Ishikawa (cell line): ENCODE measurements at regions not wholly inside any gene's neighbourhood (a gene's known extent, or its start where the extent isn't known, plus 50 kb on each side); places are given as distances from the start of the nearest gene placed in this dataset.

ENCODE experiments used
- CEBPB ChIP-seq: IDR thresholded peaks from 2 replicates; pipeline ENCODE4 v1.6.1; 2012
- CREB1 ChIP-seq: IDR thresholded peaks from 2 replicates; pipeline ENCODE4 v1.6.1; 2012; ENCODE audit warnings: low read depth
- EGR1 ChIP-seq: IDR thresholded peaks from 2 replicates; pipeline ENCODE4 v1.6.1; 2012
- EP300 ChIP-seq: IDR thresholded peaks from 2 replicates; pipeline ENCODE4 v1.6.1; 2012; ENCODE audit warnings: borderline replicate concordance
- FOXM1 ChIP-seq: IDR thresholded peaks from 2 replicates; pipeline ENCODE4 v1.6.1; 2012; ENCODE audit warnings: low read depth, borderline replicate concordance
- NFIC ChIP-seq: IDR thresholded peaks from 2 replicates; pipeline ENCODE4 v1.6.1; 2012
- RAD21 ChIP-seq: IDR thresholded peaks from 2 replicates; pipeline ENCODE4 v1.6.1; 2012; ENCODE audit warnings: low read depth
- REST ChIP-seq: IDR thresholded peaks from 2 replicates; pipeline ENCODE4 v1.6.1; 2012; ENCODE audit warnings: low read depth, mild to moderate bottlenecking
- TAF1 ChIP-seq: IDR thresholded peaks from 2 replicates; pipeline ENCODE4 v1.6.1; 2012; ENCODE audit warnings: low read depth, mild to moderate bottlenecking
- TCF12 ChIP-seq: IDR thresholded peaks from 2 replicates; pipeline ENCODE4 v1.6.1; 2012; ENCODE audit warnings: low read depth
- TEAD4 ChIP-seq: IDR thresholded peaks from 2 replicates; pipeline ENCODE4 v1.6.1; 2012
- USF1 ChIP-seq: IDR thresholded peaks from 2 replicates; pipeline ENCODE4 v1.6.1; 2012
- YY1 ChIP-seq: IDR thresholded peaks from 2 replicates; pipeline ENCODE4 v1.6.1; 2012; ENCODE audit warnings: low read depth
- ZBTB7A ChIP-seq: IDR thresholded peaks from 2 replicates; pipeline ENCODE4 v1.6.1; 2012; ENCODE audit warnings: low read depth
- TF ChIP-seq, protein P1 (sequence below): IDR thresholded peaks from 2 replicates; pipeline ENCODE4 v1.6.1; 2012

DNA sequence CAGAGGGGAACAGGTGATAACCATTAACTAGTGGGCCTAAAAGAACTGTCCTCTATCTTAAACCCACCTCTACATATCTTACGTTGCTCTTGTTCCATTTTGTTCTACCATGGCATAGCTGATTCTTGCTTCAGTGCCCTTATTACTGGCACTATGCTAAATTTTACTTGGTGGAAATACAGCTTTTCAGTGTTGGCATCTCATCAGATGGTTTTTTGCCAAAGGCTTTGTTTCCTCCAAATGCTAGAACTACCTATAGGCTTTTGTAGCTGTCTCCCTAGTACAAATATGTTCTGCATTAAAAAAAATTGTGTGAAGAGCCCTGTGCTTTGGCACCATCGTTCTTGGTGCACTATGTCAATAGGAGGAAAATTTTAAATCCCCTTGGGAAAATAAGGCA is 145.0 kb upstream of the ZBTB20 start:
- TF ChIP-seq EGR1 = no peak
- no peak for TF ChIP-seq CREB1
- no peak for TF ChIP-seq CEBPB
- no peak for TF ChIP-seq YY1
- TF ChIP-seq ZBTB7A = no peak

GRCh38 chr3:115292677-115293165 is 145.6 kb upstream of the ZBTB20 start:
- TF ChIP-seq, protein P1, sequence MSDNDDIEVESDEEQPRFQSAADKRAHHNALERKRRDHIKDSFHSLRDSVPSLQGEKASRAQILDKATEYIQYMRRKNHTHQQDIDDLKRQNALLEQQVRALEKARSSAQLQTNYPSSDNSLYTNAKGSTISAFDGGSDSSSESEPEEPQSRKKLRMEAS = no peak
- TF ChIP-seq CREB1 (no peak), FOXM1 (no peak), USF1 (no peak), TEAD4 (no peak), TCF12 (no peak), REST (no peak), CEBPB (no peak)

GRCh38 chr3:115293321-115293720 is 146.2 kb upstream of the ZBTB20 start:
- no peak for TF ChIP-seq NFIC
- no peak for TF ChIP-seq EGR1
- TF ChIP-seq TCF12 = no peak
- TF ChIP-seq YY1 = no peak
- no peak for TF ChIP-seq CREB1
- no peak for TF ChIP-seq ZBTB7A
- no peak for TF ChIP-seq REST
- no peak for TF ChIP-seq EP300
- TF ChIP-seq TEAD4 = no peak
- no peak for TF ChIP-seq FOXM1

DNA sequence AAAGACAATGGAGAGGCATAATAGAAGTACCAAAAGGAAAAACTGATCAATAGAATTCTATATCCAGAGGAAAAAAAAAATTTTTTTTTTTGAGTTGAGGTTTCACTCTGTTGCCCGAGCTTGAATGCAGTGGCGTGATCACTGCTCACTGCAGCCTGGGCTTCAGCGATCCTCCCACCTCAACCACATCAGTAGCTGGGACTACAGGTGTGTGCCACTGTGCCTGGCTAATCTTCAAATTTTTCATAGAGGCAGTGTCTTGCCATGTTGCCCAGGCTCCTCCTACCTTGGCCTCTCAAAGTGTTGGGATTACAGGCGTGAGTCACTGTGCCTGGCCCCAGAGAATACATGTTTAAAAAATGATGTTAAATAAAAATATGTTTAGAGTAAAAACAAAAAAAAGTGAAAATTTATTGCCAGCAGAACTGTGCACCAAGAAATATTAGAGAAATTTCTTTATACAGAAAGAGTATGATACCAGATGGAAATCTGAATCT is 154.3 kb upstream of the ZBTB20 start:
- no peak for TF ChIP-seq TEAD4
- no peak for TF ChIP-seq REST
- no peak for TF ChIP-seq RAD21

DNA sequence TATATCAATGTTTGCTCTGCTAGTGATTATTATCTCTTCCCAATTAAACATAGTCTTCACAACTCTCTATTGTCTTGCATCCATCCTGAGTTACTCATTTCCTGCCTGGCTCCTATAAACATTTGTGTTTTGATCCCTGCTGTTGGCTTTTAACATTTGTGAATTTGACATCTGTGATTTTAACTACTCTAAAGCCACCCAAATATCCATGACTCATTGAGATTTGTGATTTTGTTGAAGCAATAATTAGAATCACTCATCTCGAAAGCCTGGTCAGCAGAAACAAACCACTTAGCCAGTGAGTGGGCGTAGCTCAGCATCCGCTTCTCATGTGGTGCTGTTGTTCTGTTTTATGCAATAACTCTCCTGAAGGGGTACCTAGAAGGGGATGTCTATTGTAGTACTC is 174.3 kb upstream of the ZBTB20 start:
- no peak for TF ChIP-seq ZBTB7A
- TF ChIP-seq, protein P1 = no peak
- no peak for TF ChIP-seq YY1
- no peak for TF ChIP-seq NFIC
- no peak for TF ChIP-seq EGR1
- TF ChIP-seq TEAD4 = no peak
- no peak for TF ChIP-seq USF1
- no peak for TF ChIP-seq TCF12

DNA sequence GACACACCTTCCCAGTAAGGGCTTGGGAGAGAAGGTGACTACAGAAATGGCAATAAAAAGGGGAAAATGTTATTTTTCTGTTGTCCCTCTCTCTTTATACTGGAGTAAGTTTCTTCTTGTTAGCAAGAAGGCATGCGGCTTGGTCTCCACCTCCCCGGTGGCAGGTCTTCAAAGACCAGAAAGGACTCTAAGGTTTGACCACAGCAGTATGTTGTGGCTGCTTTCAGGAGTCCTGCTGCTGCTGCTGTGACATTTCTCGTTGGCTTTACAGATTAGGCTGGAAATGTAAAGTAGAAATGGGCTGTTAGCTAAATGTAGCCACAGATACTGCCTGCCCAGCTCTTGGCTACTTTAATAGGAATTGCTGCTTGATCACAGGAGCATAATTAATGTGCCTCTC is 175.8 kb upstream of the ZBTB20 start:
- TF ChIP-seq TAF1 (no peak), TCF12 (no peak)
